CD4-positive, alpha-beta T cell treated with Interleukin-2 at 100 ng/mL for 4 hours (primary cell): ENCODE measurements at regions not wholly inside any gene's neighbourhood (a gene's known extent, or its start where the extent isn't known, plus 50 kb on each side); places are given as distances from the start of the nearest gene placed in this dataset.
A peak's percentile ranks its signal among the peaks of the same experiment; 100 is the strongest.

Source experiments
- DNase-seq: peaks from one replicate; pipeline ENCODE4 v3.0.0-alpha.2; 2020; ENCODE audit warnings: low spot score

GRCh38 chr10:60664859-60665258 is 113.4 kb upstream of the CDK1 start:
- no peak for DNase-seq

DNA sequence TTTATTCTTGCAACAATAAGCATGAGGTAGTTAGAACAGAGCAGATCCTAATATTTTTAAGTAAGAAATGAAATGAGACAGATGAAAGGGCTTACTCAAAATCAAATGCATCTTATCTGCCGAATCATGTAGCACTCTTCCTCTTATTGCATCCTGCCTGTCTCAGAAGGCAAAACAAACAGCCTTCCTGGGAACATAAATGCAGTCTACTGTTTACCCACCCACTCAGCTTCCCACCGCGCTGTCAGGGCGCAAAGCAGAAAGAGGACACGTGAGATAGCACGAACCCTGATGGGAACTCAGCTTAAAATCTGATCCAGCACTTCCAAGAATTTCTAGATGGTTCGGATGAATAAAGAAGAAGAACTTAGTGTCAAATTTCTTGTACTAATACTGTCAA is 114.4 kb upstream of the CDK1 start:
- no peak for DNase-seq

GRCh38 chr10:60662917-60663614 is 115.2 kb upstream of the CDK1 start:
- peak; percentile 7 for DNase-seq

DNA sequence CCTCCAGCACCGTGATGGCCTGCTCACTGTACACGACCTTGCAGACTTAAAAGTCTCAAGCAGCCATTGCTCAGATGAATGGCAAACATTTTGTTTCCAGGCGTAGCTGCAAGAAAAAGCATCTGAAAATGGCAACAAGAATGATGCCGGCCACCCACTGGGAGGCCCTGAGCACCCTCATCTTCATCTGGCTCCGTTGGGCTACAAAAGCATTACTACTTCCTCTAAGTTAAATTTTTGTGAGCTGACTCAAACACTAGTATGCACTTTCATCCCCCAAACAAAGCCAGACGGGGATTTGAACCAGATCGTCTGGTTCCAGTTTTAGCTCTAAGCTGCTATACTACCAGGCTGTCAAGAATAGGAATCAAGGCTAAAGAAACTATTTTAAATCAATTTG is 116.6 kb upstream of the CDK1 start:
- DNase-seq, result no peak

DNA sequence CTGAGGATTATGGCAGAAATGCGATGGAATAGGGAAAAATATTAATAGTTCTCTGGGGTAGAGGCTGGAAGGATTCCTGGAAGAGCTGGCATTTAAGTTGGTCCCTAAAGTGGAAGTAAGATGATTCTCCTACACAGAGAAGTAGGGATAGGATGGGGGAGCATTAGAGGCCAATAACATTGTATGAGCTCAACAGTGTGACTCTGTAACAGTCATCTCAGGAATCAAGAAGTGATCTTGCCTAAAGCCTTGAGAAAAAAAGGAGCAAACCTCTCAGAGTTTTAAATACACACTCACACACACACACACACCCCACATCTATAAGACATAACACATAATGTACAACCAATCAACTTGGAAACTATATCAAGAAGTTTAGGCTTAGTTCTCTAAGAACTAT is 117.7 kb upstream of the CDK1 start:
- DNase-seq, result no peak

DNA sequence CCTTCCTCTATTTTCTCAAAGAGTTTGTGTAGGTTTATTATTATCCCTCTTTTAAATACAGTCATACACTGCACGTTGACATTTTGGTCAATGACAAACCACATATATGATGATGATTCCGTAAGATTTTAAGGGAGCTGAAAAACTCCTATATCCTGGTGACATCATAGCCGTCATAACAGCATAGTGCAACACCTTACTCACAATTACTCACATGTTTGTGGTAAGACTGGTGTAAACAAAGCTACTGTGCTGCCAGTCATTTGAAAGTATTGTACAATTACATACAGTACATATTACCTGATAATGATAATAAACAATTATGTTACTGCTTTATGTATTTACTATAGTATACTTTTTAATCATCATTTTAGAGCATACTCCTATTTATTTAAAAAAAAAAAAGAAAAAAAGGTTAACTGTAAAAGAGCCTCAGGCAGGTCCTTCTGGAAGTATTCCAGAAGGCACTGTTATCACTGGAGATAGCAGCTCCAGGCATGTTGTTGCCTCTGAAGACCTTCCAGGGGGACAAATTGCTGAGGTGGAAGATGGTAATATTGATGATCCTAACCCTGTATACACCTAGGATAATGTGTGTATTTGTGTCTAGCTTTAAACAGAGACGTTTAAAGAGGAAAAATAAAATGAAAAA is 123.3 kb upstream of the CDK1 start:
- no peak for DNase-seq

DNA sequence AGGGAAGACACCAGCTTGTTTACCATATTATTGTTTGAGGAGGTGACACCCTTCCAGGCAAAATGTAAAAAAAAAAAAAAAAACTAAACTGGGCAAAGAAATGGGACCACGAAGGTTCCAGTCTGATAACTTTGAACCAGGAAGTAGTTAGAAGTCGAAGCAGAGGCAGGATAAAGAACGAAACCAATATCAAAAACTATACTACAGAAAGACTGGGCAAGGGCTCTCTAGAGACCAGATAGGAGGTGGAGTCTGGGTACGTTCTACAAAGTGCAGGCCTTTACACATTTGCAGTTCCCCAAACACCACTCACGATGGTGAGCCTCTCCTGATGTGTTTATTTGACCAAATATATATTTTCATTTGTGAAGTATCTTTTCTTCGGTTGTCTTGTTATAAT is 125.7 kb upstream of the CDK1 start:
- no peak for DNase-seq

GRCh38 chr10:60650378-60650800 is 127.9 kb upstream of the CDK1 start:
- DNase-seq, result no peak

GRCh38 chr10:60649485-60650377 is 128.5 kb upstream of the CDK1 start:
- DNase-seq, result peak; percentile 20

- DNase-seq, result no peak
Observed at GRCh38 chr10:60648761-60649160, 129.5 kb upstream of the CDK1 start.

- peak; percentile 77 for DNase-seq
Observed at GRCh38 chr10:60646966-60647796, 131.1 kb upstream of the CDK1 start.

DNA sequence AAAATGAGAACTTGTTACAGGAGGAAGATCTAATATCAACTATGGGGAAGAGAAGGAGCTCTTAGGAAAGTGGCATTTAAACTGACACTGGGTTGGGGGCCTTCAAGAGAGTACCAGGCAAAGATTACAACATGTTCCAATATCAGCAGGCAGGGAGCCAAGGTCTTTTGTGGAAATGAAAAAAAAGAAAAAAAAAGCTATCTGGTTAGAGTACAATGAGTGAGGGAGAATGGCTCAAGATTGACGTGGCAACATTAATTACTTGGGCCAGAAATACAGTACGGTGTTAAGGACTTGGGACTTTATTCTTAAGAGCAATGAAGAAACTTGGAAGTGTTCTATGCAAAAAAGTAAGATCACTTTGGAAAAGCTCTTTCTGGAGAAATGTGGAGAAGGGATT is 132.3 kb upstream of the CDK1 start:
- DNase-seq, result no peak

- DNase-seq, result no peak
Observed at GRCh38 chr10:60644436-60645130, 133.7 kb upstream of the CDK1 start.

DNA sequence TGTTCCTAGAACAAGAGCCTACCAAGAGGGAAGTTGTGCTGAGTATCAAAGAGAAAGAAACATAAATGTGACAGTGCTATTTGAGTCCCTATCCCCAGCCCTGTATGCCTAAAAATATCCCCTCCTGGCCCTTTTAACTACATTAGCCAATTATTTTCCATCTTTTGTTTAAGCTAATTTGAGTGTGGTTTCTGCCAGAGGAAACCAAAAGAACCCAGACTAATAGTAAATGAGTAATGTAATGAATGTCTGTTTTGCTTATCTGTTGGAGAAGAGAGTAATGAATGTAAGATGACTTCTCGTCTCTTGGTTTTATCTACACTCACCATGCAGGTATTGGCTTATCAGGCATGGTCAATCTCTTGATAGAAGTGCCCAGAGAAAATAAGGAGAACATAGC is 134.4 kb upstream of the CDK1 start:
- DNase-seq, result no peak

DNA sequence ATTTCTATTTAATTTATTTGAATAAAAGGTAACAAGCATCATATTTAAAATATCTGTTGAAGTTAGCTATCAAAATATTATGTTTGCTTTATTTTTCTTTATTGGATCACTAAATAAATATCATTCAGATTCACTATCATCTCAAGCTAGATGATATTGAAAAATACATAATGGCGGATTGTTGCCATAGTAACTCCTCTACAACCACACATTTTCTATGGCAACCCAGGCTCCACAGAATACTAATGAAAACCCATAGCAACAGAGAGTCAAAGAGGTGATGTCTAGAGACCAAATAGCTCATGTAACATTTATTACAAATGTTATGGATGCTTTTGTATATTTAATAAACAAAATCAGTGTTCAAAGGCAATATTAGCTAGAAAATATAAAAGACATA is 148.9 kb upstream of the CDK1 start:
- DNase-seq, result no peak

GRCh38 chr10:60627778-60628748 is 150.2 kb upstream of the CDK1 start:
- DNase-seq, result no peak

DNA sequence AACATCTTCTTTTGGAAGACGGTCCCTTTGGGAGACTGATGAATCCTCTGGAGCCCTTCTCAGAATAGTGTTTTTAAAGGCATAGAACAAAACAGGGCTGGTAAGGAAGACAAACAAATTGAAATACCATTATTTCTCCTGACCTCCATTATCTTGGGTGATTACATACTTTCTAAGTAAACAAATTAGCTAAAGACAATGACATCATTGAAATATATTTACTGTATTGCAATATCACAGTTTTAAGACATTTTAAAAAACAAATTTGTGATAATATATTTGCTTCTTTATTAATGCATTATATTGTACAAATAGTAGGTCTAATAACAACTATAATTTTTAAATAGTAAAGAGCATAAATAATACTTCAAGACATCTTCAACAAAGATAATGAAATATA is 152.2 kb upstream of the CDK1 start:
- no peak for DNase-seq

DNA sequence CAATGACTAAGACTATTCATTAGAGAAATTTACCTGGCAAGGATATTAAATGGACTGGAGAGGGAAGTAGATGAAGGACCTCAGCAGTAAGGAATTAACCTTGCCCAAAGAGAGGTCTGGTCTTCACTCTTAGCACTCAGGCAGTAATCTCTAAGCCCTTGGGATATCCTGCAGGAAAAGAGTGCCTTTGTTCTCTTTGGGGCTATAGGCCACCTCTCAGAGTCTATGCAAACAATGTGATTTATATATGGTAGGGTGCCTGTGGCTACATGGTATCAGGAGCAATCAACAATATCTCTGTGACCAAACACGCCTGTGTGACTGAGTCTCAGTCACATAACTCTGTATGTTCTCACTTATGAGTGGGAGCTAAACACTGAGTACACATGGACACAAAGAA is 154.7 kb upstream of the CDK1 start:
- DNase-seq, result no peak

- DNase-seq, result no peak
Observed at GRCh38 chr10:60621018-60621417, 157.3 kb upstream of the CDK1 start.

GRCh38 chr10:60618861-60619260 is 159.4 kb upstream of the CDK1 start:
- DNase-seq, result no peak
